GM18508 (cell line): ENCODE measurements at regions not wholly inside any gene's neighbourhood (a gene's known extent, or its start where the extent isn't known, plus 50 kb on each side); places are given as distances from the start of the nearest gene placed in this dataset.

ENCODE experiments used
- ATAC-seq: cut with Tn5 transposase; IDR thresholded peaks from one replicate; pipeline ENCODE4 v1.9.1; 2021; ENCODE audit warnings: moderate number of reproducible peaks; ENCODE audit not compliant: insufficient read depth, unreplicated experiment

DNA sequence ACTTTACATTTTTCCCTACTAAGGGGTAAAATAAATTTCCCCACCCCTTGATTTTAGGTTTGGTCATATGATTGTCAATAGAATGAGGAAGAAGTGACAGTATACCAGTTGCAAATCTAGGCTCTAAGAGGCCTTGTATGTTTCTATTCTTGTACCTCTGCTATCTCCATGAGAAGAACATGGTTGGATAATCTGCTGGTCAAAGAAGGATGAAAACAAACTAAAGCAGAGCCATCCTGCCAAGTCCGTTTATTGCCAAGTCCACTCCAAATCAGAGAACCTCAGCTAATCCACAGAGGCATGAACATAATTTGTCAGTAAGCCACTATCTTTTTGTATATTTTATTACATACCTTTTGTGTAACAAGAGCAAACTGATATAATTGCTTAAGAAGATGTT lies 98.0 kb downstream of the CRPPA start:
- no peak for ATAC-seq

DNA sequence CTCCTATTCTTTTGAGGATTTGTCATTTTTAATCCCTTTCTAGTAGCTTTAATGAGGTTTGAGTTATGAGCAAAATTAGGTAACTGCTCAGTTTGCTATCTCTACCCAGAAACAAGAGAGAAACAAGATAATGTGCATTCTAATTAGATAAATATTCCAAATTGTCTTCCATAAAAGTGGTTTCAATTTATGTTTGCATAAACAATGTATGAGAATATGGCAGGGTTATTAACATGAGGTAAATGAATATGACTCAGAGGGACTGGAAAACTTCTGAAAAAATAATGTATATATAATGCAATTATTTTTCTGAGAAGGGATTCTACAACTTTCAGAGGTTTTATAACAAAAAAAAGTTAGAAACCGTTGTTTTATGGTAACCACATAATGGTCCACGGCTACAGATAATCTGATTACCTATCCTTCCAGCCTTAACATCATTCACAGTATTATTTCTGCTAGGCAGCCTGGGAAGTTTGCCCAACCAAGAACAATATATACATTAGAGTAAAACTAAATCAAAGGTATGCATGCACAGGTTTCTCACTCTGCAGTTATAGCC lies 101.2 kb downstream of the CRPPA start:
- no peak for ATAC-seq

DNA sequence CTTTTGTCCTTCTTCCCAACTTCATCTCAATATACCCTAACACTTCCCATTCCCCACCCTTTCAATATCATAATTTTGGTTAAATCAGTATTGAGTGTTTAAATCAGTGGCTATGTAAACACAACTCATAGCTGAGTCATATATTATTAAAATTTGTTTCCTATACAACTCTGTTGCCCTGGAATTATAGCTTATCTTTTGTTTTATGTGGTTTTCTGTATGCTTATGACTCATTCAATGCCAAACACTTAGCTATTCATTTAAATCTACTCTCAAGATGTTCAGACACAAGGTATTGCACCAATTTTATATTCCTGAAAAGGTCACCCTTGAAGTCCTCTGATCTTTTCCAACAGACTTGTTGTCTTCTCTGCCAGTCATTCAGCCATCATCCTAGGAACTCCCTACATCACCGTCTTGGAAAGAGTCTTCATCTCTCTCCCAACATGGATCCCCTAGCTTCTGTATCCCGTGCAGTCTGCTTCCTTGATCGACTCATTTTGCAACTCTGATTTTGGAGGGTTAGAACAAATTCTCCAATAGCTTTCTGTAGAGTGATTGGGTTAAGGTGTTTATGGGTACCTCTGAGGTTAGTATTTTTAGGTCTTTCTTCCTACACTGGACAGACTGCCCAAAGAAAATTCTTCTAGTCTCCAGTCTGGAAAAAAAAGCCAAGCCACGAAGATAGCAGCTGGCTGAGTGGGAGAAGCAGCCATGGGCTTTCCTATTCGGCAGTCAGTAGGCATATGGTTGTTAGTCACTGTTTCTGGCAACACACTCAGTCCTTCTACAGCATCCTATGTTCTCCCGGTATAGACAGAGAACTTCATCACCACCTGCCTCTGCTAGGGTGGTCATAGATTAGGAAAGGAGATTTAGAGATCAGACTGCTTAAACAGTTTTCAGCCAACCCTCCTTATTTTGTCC lies 102.1 kb downstream of the CRPPA start:
- ATAC-seq: no peak

DNA sequence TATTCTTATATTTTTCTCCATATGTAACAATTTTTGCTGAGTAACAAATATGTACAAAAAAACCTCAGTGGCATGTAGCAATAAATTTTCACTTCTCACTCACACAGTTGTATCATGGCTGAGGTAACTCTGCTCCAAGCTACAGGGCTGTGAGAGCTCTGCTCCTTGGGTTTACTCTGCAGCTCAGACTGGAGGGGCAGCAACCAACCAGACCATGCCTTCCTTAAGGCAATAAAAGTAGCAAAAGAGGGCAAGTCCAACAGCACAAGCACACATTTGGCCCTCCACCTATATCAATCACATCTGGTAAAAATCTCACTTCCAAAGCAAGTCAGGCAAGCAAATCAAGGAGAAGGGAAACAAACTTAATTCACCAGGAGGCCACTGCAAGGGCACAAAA lies 102.9 kb downstream of the CRPPA start:
- ATAC-seq: no peak

DNA sequence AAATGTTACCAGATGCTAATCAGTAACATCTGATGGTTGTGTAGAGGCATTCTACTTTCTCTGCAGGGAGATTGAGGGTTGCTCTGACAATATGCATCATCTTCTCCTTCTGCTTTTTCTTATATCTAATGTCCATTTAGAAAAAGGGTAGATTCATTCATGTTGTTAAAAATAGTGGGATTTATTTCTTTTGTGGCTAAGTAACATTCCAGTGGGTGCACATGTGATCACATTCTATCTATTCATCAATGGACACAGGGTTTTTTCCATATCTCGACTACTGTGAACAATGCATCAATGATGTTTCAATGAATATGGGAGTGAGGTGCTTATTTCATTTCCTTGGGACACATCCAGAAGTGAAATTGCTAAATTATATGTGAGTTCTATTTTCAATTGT lies 103.9 kb downstream of the CRPPA start:
- ATAC-seq: no peak

DNA sequence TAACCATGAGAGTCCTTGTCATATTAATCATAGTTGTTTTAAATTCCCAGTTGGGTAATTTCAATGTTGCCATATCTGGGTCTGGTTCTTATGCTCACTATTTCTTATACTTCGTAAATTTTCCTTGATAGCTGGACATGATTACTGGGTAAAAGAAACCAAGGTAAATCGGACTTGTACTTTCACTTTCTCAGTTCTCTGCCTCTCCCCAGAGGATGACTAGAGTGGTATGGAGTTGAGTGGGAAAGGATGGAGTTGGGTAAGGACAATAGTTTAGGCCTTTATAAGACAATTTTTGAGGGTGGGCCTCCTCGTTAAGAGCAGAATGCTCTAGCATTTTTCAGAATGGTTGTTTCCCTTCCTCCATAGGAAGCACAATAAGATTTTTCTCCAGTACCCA lies 106.1 kb downstream of the CRPPA start:
- no peak for ATAC-seq

DNA sequence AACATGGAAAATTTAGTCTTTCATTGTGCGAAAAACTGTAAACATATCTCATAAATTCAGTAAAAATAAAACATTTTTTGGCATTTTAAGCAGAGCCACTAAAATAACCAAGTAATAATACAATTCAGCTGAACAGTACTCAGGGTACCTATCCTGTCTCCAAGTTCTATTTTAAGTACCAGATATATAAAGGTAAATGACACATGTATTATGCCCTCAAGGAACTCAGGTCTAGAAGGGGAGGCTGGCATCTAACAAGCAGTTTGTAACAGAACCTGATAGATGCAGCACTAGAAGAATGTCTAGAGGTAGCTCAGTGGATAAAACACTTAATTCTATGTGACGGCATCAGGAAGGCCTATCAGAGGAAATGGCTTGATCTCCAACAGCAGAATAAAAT lies 112.2 kb downstream of the CRPPA start:
- no peak for ATAC-seq

DNA sequence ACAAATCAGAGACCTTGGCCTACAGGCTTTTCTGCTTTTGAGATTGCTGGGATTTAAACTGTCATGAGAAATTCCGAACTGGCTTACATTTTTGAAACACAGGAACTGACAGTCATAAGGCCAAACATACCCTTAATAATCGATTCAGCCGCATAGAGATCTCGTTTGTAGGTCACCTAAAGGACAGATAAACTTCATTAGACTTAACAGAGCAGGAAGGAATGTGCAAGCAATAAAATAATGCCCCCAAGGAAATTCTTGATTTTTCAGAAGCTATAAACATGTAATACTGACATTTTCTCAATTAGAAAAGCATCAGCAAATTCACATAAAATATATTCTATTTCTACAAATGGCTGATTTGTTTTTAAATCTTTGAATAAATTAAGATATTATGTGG lies 120.0 kb downstream of the CRPPA start:
- no peak for ATAC-seq

DNA sequence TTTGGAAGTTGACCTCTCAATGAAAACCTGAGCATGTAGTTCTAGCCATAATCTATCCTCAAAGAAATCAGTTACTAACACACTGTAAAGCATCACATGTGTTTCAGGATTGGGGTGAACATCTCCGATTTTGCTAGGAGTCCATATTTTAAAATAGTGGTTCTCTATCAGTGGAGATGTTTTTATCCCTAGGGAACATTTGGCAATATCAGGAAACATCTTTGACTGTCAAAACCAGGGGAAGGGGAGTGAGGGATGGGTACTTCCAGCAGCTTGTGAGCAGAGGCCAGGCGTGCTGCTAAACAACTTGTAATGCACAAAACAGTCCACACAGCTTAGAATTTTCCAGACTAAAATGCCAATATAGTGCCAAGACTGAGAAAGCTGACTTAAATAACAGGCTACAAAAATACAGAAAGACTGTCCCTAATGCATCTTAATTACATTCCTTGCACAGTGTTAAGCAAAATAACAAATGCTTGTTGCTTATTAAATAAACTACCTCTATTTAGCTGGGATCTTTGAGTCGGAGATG lies 120.9 kb downstream of the CRPPA start:
- no peak for ATAC-seq

DNA sequence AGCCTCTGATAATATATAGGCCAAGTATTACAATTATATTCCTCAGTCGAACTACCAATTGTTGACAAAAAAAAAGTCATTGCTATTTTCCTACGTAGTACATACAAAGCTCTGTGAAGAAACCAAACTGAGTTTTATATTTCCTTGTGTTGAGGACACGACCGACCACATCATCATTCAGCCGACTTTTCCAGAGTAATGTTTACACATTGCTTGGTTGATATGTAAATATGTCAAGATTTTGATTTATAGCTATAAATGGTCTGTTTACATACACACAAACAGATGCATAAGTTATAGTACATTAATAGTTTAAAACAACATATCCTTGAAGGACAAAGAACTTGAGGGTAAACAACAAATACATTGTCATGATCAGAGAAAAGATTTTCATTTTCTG lies 121.5 kb downstream of the CRPPA start:
- ATAC-seq: no peak

DNA sequence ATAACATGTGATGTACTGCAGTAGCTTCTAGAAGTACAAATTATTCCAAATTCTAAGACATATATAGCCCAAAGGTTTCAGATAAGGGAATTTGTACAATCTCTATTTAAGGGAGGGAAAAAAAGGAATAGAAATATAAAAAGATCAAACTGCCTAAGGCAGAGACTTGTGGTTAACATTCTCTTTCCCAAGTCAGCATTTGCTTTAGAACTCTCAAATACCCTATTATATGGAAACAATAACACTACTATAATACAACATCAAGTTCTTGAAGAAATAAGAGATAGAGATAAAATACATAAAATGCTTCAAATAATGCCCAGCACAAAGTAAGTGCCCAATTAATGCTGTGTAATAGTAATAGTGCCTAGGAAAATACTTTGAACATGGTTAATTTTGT lies 123.1 kb downstream of the CRPPA start:
- ATAC-seq: no peak

DNA sequence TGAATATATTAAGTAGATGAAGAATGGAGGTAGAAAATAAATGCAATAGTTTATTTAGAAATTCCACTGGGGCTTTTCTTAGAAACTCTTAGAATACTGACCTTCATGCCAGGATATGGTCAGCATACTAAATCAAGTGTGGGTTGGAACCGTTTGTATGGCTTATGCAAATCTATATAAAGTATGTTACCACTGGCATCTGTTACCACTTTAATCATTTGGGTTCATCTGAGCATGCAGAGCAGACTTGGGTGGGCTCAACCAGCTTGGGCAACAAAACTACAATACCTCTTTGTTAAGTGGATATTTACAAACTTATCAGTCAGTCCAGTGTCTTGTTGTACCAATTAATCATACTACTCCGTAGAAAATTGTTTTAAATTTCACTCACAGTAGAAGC lies 125.8 kb downstream of the CRPPA start:
- no peak for ATAC-seq

DNA sequence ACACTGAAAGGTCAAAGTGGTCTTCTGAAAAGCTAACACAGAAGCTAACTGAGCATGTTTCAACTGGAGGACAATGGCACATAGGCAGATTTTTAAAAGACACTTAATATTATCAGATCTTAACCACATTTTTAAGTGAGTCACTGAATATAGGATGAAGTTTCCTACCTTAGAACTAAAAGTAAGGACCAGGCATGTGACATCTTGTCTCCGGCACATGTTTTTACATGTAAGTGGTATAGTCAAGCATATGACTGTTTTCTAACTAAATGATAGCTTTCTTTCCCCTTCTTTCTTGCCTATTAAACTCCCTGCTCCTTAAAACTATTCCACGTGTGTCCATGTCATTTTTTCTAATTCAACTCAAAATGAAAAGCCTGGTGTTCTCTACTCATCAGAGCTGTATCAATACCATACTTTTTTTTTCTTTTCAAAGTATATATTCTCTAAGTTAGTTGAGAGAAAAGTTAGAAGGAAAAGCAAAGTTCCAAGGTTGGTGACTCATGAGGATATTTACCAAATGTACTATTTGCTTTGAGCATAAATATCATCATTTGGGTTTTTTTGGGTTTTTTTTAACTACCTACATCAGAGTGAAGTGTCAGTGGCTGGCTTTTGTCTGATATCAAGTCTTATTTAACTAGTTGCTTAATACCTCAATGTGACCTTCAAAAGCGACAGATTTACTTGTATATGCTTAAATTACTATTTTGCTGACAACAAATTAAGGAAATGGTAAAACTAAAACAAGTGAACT lies 127.5 kb downstream of the CRPPA start:
- ATAC-seq: no peak

DNA sequence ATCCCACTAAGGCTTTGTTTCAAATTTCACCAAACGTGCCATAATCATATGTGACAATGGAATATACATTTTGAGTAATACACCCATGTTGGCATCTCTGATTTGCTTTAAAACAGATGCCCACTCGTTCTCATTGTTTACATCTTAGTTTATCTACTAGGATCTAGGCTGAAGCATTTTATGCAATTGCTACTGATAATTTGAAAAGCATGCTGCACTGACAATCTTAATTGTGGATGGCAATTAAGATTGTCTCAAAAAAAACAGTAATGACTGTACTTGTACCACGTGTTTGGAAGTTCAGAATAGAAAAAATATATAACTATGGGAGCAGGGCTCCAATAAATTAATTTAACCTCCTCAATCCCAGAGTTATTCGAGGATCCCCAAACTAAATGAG lies 136.8 kb downstream of the CRPPA start:
- ATAC-seq: no peak

DNA sequence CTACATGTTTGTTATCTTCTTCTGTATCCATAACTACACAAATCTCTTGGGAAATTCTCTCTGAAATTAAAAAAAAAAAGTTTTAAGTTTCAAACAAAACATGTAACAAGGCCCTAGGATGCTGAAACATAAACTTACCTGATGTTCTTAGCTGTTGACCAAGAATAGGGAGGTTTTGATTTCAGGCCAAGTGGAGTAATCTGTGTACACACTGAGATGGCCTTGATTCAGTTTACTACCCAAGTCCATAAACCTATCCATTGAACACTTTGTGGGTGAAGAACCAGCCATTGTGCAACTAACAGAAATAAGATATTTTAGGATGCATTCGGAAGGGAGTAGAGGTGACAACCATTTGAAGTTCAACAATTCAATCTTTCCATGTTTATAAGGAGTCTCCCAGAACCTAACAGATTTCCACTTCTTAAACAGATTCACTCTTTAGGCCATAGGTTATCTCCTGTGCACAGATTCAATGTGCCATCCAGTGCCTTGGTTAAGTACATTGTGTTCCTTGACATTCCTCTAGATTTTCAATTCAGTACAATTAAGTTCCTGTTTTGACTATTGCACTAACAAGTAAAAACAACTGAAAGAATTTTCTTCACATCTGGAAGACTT lies 143.1 kb downstream of the CRPPA start:
- no peak for ATAC-seq

DNA sequence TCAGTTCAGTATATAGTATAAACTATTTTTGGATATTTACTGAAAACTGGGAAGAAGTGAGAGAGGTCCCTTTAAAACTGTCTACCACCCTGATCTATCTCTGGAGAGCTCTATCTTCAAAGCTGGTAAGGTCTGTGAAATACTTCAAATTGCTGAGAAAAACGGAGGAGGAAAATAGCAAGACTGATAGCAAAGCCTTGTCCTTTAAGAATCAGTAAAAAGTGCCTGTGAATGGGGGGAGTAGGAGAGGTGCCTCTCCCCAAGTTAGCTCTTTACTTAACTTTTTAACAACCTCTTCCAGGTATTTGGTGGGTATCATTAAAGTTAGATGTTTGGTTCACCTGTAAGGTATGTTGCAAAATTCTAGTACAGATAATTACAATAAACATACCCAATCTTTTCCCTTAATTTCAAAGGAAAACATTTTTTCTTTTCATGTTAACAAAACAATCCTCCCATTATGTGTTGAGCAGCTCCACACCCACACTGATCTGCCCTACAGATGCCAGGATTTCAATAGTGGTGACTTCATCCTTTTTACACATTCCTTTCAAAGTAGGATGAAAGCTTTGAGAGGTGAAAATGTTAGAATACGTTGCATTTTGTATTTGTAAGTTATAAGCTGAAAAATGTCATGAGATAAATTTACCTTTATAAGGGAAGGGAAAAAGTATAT lies 149.2 kb downstream of the CRPPA start:
- ATAC-seq: no peak

DNA sequence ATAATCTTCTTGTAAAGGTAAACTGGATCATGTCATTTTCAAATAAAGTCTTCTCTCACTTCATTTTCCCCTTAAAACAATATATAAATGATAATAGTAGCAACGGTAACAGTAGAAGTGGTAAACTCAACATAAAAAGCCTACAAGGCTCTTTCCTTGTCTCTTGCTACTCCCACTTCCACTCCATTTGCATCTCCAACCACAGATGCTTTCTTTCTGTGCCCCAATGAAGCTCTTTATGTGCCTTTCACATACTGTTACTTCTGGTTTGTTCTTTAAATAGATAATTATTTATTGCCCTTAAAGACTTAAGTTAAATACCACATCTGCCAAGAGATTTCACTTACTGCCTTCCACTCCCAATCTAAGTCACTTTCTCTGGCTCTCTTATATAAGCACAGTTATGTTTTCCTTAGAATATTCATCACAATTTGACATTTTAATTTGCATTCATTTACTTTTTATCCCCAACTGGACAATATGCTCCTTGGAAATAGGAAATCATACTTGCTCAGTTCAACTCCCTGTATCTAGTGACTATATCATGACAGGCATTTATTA lies 149.9 kb downstream of the CRPPA start:
- ATAC-seq: no peak

DNA sequence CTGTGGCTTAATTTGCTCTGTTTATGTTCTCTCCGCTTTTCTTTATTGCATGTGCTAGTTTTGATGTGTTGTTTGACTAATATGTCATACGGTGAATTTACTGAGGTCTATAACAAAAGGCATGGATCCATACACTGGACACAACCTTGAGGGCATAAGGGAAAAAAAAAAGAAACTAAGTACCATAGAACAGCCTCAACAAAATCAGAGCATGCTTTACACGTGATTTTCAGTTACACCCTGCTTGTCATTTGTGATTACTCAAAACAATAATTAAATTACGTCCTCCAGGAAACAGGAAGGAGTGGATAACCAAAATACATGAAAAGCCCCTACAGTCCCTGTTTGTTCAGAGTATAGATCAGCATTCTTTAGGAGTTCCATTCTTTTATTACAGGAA lies 150.5 kb downstream of the CRPPA start:
- ATAC-seq: no peak

DNA sequence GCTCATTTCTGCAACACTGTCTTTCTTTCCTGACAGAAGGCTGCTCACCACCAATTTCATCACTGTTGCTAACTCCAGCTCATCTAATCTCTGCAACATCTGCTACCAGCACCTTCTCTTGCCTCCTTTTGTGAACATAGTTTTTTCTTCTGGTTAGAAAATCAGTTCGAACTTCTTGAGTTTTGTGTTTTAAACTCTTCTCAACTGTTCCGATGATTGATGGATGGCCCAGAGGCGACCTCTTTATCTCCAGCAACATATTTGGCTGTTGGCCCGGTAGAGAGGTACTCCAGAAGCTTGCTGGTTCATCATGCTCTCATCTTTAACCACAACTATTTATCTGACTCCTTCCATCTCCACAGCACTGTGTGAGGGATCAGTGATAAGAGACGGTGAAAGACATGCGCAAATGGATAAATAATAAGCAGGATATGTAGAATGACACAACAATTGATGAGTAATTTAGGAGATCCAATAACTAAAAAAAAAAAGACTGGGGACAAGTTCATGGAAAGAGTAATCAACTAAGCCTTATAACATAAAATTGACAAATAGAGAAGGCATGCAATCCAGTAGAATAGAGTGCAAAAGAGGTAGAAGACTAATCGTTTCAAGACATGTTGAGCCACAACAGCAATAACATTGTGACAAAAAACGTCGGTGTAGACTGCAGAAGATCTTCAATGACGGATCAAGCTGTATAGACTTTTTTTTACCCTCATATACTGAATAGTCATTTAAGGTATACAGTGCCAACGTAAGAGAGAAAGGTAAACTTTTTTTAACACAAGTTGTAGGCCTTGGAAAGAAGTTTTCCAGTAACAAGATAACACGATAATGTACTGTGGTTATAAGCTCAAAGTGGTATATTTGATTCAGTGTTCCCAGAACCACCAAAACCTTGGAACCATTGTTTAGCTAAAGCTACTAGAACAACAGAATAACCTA lies 152.2 kb downstream of the CRPPA start:
- no peak for ATAC-seq
